Activated CD8-positive, alpha-beta memory T cell treated with anti-CD3 and anti-CD28 coated beads, Interleukin-2, amount 10 ng/mL, durations not matched to agents 7 days and 5 days (primary cell): ENCODE measurements at regions not wholly inside any gene's neighbourhood (a gene's known extent, or its start where the extent isn't known, plus 50 kb on each side); places are given as distances from the start of the nearest gene placed in this dataset.

Source experiments
- ATAC-seq: fragments of 150-1000 bp; cut with Tn5 transposase; one replicate; pipeline ENCODE4 v1.10.0; 2021; ENCODE audit warnings: moderate library complexity
- CTCF ChIA-PET: fragments of 350-600 bp; sonication (Branson Sonifier 250); formaldehyde crosslinking; loops from one replicate; lab custom pipeline; 2021; ENCODE audit warnings: antibody characterized with exemption; lab: Charles Lee
- DNase-seq: peaks from one replicate; pipeline ENCODE4 v3.0.0-alpha.2; 2020
- H3K27ac Mint-ChIP-seq: one replicate; pipeline ENCODE4 v1.8.0; 2021; ENCODE audit warnings: mild to moderate bottlenecking, mixed read lengths
- H3K27me3 Mint-ChIP-seq: one replicate; pipeline ENCODE4 v1.8.0; 2021; ENCODE audit warnings: mixed read lengths
- H3K36me3 Mint-ChIP-seq: one replicate; pipeline ENCODE4 v1.8.0; 2021; ENCODE audit warnings: mild to moderate bottlenecking, mixed read lengths
- H3K4me1 Mint-ChIP-seq: one replicate; pipeline ENCODE4 v1.8.0; 2021; ENCODE audit warnings: mixed read lengths
- H3K4me3 Mint-ChIP-seq: one replicate; pipeline ENCODE4 v1.8.0; 2021; ENCODE audit warnings: mild to moderate bottlenecking, moderate library complexity, mixed read lengths
- H3K9me3 Mint-ChIP-seq: one replicate; pipeline ENCODE4 v1.8.0; 2022; ENCODE audit warnings: low read depth, mixed read lengths

DNA sequence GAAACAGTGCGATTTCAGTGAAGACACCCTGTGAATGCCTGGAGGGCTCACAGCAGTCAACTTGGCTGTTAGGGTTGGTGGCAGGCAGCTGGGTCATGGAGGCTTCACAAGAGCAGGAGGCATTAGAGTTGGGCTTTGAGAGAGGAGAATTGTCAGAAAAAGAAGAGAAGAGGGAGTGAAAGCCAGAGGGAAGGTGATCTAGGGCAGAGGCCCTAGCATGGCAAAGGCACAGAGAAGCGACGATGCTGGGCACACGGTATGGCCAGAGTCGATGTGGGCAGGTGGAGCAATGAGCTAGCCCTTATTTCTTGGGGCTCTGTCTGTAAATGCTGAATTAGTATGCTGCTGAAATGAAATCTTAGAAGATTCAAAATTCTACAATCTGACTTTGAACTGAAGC, 52.6 kb upstream of the OLFM4 start:
- no peaks in the 10 kb centered on the region for H3K36me3 Mint-ChIP-seq
- no peak overlapping the region for H3K27ac Mint-ChIP-seq
- no peak for DNase-seq
- CTCF ChIA-PET: interaction anchor here (2.4 kb wide), 1 partner anchor 8 kb away, joined by 8 read pairs; no protein-coding TSS in a partner anchor
- no peak overlapping the region for H3K4me3 Mint-ChIP-seq
- H3K9me3 Mint-ChIP-seq: no peaks in the 10 kb centered on the region
- H3K4me1 Mint-ChIP-seq: no peaks in the 10 kb centered on the region
- peaks cover 2% of the 10 kb centered on the region for H3K27me3 Mint-ChIP-seq
- no peak for ATAC-seq

- CTCF ChIA-PET: no interaction called here
- H3K9me3 Mint-ChIP-seq: no peaks in the 10 kb centered on the region
- H3K4me1 Mint-ChIP-seq: no peaks in the 10 kb centered on the region
- DNase-seq (no peak), ATAC-seq (no peak)
- no peak overlapping the region for H3K27ac Mint-ChIP-seq
- peaks cover 2% of the 10 kb centered on the region for H3K27me3 Mint-ChIP-seq
- H3K4me3 Mint-ChIP-seq: no peak overlapping the region
- H3K36me3 Mint-ChIP-seq: no peaks in the 10 kb centered on the region
These were observed 53.5 kb upstream of the OLFM4 start for GRCh38 chr13:52975161-52975560.

- no peaks in the 10 kb centered on the region for H3K4me1 Mint-ChIP-seq
- H3K27ac Mint-ChIP-seq: no peak overlapping the region
- no peak overlapping the region for H3K4me3 Mint-ChIP-seq
- CTCF ChIA-PET: no interaction called here
- ATAC-seq (no peak), DNase-seq (no peak)
- no peaks in the 10 kb centered on the region for H3K9me3 Mint-ChIP-seq
- peaks cover 2% of the 10 kb centered on the region for H3K27me3 Mint-ChIP-seq
- no peaks in the 10 kb centered on the region for H3K36me3 Mint-ChIP-seq
These were observed 53.9 kb upstream of the OLFM4 start for GRCh38 chr13:52974711-52975110.

DNA sequence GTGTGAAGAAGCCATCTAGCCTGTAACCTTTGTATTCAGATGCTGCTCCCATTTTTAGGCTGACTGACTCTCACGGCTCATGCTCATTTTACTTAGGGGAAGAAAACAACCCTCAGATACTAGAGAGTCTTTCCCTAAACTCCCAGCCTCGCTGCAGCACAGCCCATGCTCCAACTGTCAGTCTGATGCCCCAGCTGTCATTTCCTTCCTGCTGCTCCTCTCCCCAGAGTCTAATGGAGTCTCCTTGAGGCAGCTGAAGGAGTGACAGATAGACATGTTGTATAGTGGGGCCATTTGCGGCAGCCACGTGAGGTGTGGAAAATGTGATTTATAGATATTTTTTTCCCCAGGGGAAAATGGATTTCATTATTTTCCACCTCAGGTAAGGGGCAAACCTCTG, 59.2 kb upstream of the OLFM4 start:
- no peak overlapping the region for H3K27ac Mint-ChIP-seq
- H3K9me3 Mint-ChIP-seq: no peaks in the 10 kb centered on the region
- DNase-seq: no peak
- H3K36me3 Mint-ChIP-seq: no peaks in the 10 kb centered on the region
- ATAC-seq: no peak
- H3K4me1 Mint-ChIP-seq: no peaks in the 10 kb centered on the region
- peaks cover 3% of the 10 kb centered on the region for H3K27me3 Mint-ChIP-seq
- no peak overlapping the region for H3K4me3 Mint-ChIP-seq
- CTCF ChIA-PET: interaction anchor here (1.3 kb wide), 1 partner anchor 26 kb away, joined by 3 read pairs; no protein-coding TSS in a partner anchor

DNA sequence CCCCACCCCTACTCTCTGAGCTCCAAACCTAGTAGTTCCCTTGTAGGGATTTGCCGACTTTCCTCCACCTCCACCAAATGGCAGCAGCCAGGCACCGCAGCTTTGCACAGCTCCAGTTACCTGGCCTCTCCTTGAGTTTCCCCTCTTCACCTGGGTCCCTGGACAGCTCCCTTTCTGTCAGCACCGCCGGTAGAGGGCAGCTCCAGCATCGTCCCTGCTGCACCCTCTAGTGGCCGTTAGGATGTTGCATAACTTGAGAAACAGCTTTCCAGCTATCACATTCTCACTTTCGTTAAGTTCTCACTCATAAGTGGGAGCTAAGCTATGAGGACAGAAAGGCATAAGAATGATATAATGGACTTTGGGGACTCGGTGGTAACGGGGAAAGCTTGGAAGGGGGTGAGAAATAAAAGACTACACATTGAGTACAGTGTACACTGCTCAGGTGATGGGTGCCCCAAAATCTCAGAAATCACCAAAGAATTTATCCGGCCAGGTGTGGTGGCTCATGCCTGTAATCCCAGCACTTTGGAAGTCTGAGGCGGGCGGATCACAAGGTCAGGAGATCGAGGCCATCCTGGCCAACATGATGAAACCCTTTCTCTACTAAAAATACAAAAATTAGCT, 60.4 kb upstream of the OLFM4 start:
- H3K36me3 Mint-ChIP-seq: no peaks in the 10 kb centered on the region
- H3K27me3 Mint-ChIP-seq: peaks cover 3% of the 10 kb centered on the region
- H3K4me3 Mint-ChIP-seq: no peak overlapping the region
- no peaks in the 10 kb centered on the region for H3K9me3 Mint-ChIP-seq
- ATAC-seq: peak; percentile 80
- peak; percentile 73 for DNase-seq
- CTCF ChIA-PET: interaction anchor here (0.6 to 1.8 kb wide), 18 partner anchors 9 to 386 kb away, joined by 3 to 13 read pairs (median 3); no protein-coding TSS in a partner anchor
- no peaks in the 10 kb centered on the region for H3K4me1 Mint-ChIP-seq
- H3K27ac Mint-ChIP-seq: no peak overlapping the region

- no peaks in the 10 kb centered on the region for H3K4me1 Mint-ChIP-seq
- no peaks in the 10 kb centered on the region for H3K27me3 Mint-ChIP-seq
- no peak overlapping the region for H3K27ac Mint-ChIP-seq
- CTCF ChIA-PET: no interaction called here
- H3K4me3 Mint-ChIP-seq: no peak overlapping the region
- DNase-seq (no peak), ATAC-seq (no peak)
- H3K36me3 Mint-ChIP-seq: no peaks in the 10 kb centered on the region
- no peaks in the 10 kb centered on the region for H3K9me3 Mint-ChIP-seq
These were observed 66.6 kb upstream of the OLFM4 start for GRCh38 chr13:52961987-52962386.

- no peaks in the 10 kb centered on the region for H3K36me3 Mint-ChIP-seq
- CTCF ChIA-PET: no interaction called here
- H3K4me1 Mint-ChIP-seq: no peaks in the 10 kb centered on the region
- no peaks in the 10 kb centered on the region for H3K9me3 Mint-ChIP-seq
- DNase-seq (no peak), ATAC-seq (no peak)
- no peak overlapping the region for H3K27ac Mint-ChIP-seq
- no peak overlapping the region for H3K4me3 Mint-ChIP-seq
- no peaks in the 10 kb centered on the region for H3K27me3 Mint-ChIP-seq
These were observed 67.2 kb upstream of the OLFM4 start for GRCh38 chr13:52961256-52961910.

DNA sequence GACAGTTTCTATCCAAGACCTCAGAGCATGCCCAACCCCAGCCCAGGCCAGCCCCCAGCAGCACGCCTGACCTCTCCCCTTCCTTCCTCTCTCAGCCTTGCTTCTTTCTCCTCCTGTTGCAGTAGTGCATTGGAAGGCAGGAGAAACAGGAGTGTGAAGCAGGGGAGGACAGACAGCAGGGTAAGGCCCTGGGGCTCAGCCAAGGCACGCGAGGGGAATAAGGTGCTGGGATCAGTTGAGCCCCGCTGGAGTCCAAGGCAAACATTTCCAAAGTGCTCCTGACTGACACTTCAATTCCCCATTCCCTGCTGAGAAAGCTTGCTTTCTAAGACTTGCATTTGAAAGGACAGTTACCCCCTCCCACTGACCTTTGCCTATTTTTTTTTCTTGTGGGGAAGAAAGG, 73.1 kb upstream of the OLFM4 start:
- CTCF ChIA-PET: no interaction called here
- ATAC-seq: no peak
- no peaks in the 10 kb centered on the region for H3K27me3 Mint-ChIP-seq

GRCh38 chr13:52954838-52955237, 73.8 kb upstream of the OLFM4 start:
- Mint-ChIP-seq H3K36me3 (no peaks in the 10 kb centered on the region), H3K9me3 (no peaks in the 10 kb centered on the region), H3K27me3 (no peaks in the 10 kb centered on the region), H3K4me1 (no peaks in the 10 kb centered on the region), H3K27ac (no peak overlapping the region), H3K4me3 (no peak overlapping the region)
- ATAC-seq (no peak), DNase-seq (no peak)
- CTCF ChIA-PET: interaction anchor here (1.9 kb wide), 1 partner anchor 13 kb away, joined by 6 read pairs; no protein-coding TSS in a partner anchor

More for the DNA sequence above, 73.1 kb upstream of the OLFM4 start:
- Mint-ChIP-seq H3K4me3 (no peak overlapping the region), H3K4me1 (no peaks in the 10 kb centered on the region), H3K36me3 (no peaks in the 10 kb centered on the region), H3K27ac (no peak overlapping the region), H3K9me3 (no peaks in the 10 kb centered on the region)
- no peak for DNase-seq

DNA sequence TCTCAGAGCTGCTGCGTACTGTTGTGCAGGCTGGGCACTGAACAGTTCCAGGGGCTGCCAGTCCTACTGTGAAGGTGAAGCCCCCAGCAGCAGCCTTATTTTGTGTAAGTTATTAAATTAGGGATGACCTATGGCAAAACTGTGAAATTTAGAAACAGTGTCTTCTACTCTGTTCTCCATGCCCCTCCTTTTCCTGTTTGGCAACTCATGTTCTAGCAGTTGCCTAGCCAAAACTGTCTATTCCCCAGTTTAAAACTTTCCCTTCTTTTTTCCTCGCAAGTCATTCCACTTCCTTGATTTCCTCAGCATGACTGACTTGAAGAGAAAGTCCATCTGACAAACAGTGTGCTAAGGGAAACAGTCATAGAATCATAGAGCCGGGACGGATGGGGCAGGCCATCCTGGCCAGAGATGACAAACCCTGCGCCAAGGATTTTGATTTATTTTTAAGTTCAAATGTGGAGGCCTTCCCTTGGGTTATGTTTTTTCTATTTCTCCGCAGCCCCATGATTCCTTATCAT, 78.1 kb upstream of the OLFM4 start:
- Mint-ChIP-seq H3K9me3 (no peaks in the 10 kb centered on the region), H3K4me3 (no peak overlapping the region), H3K4me1 (no peaks in the 10 kb centered on the region), H3K27me3 (no peaks in the 10 kb centered on the region), H3K36me3 (no peaks in the 10 kb centered on the region), H3K27ac (no peak overlapping the region)
- CTCF ChIA-PET: no interaction called here
- ATAC-seq (no peak), DNase-seq (no peak)

- ATAC-seq (no peak), DNase-seq (no peak)
- H3K27me3 Mint-ChIP-seq: no peaks in the 10 kb centered on the region
- H3K4me1 Mint-ChIP-seq: no peaks in the 10 kb centered on the region
- CTCF ChIA-PET: interaction anchor here (0.8 kb wide), 1 partner anchor 18 kb away, joined by 3 read pairs; no protein-coding TSS in a partner anchor
- H3K36me3 Mint-ChIP-seq: no peaks in the 10 kb centered on the region
- no peak overlapping the region for H3K27ac Mint-ChIP-seq
- no peaks in the 10 kb centered on the region for H3K9me3 Mint-ChIP-seq
- no peak overlapping the region for H3K4me3 Mint-ChIP-seq
These were observed 78.9 kb upstream of the OLFM4 start for GRCh38 chr13:52949742-52950141.

DNA sequence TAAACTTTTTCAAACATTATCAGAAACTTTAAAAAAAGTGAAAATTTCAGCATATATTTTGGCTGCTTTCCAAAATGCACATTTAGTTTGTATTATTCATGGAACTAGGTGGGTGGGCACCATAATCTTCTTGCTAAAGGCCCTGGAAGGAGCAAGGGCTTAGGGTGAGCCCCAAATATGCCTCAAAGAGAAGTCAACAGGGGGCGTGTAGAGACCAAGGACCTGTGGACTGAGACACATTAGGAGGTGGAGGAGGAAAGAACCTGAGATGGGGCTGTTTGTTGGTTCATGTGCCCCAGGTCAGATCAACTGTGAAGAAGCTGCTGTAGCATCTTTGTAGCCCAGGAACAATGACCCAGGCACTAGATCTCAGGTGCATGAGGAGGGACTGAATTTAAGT, 79.6 kb upstream of the OLFM4 start:
- no peaks in the 10 kb centered on the region for H3K27me3 Mint-ChIP-seq
- CTCF ChIA-PET: interaction anchor here (0.8 kb wide), 1 partner anchor 19 kb away, joined by 3 read pairs; no protein-coding TSS in a partner anchor

DNA sequence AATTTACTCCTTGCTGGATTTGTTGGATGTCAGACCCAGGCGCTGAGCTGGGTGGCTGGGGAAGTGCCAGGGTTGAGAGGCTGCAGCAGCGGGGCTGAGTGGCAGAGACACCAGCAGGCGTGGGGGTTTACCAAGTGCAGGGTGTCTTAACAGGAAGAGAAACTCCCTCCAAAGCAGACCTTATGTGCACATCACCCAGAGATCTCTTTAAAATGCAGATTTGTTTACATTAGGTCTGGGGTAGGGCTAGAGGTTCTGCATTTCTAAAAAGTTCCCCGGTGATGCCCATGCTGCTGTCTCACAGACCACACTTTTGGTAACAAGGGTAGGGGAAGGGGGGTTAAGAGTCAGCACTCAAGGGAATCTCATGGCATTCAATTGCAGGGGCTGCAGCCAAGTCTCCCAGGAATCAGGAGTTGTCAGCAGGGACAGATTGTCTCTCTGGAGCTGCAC, 80.7 kb upstream of the OLFM4 start:
- Mint-ChIP-seq H3K4me1 (no peaks in the 10 kb centered on the region), H3K4me3 (no peak overlapping the region), H3K27ac (no peak overlapping the region), H3K9me3 (no peaks in the 10 kb centered on the region), H3K27me3 (no peaks in the 10 kb centered on the region), H3K36me3 (no peaks in the 10 kb centered on the region)
- no peak for DNase-seq
- CTCF ChIA-PET: no interaction called here
- ATAC-seq: no peak

More for the DNA sequence above, 79.6 kb upstream of the OLFM4 start:
- no peak overlapping the region for H3K4me3 Mint-ChIP-seq
- H3K9me3 Mint-ChIP-seq: no peaks in the 10 kb centered on the region
- DNase-seq (no peak), ATAC-seq (no peak)
- H3K36me3 Mint-ChIP-seq: no peaks in the 10 kb centered on the region
- no peaks in the 10 kb centered on the region for H3K4me1 Mint-ChIP-seq
- H3K27ac Mint-ChIP-seq: no peak overlapping the region

DNA sequence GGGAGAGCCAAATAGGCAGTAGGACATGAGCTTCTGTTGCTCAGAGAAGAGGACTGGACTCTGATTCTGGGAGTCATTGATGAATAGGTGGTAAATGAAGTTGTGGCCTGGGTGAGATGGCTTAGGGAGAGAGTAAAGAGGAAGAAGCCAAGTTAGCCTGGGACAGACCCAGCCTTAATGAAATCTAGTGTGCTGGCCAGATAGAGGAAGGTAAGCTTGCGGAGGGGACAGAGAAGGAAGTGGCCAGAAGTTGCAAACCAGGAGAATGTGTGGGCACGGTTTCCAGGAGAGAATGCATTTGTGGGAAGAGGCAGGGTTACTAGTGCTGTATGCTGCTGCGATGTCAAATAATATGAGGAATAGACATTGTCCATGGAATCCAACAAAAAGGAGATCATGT, 83.3 kb upstream of the OLFM4 start:
- ATAC-seq (no peak), DNase-seq (no peak)
- H3K36me3 Mint-ChIP-seq: no peaks in the 10 kb centered on the region
- CTCF ChIA-PET: no interaction called here
- H3K27me3 Mint-ChIP-seq: no peaks in the 10 kb centered on the region
- H3K4me1 Mint-ChIP-seq: no peaks in the 10 kb centered on the region
- H3K27ac Mint-ChIP-seq: no peak overlapping the region
- H3K4me3 Mint-ChIP-seq: no peak overlapping the region
- H3K9me3 Mint-ChIP-seq: no peaks in the 10 kb centered on the region
